Stomach (tissue), 4 donors: ENCODE measurements at regions not wholly inside any gene's neighbourhood (a gene's known extent, or its start where the extent isn't known, plus 50 kb on each side); places are given as distances from the start of the nearest gene placed in this dataset.

ENCODE experiments used
- CTCF ChIP-seq, 7 experiments: fragments of 450-650 bp in 4 of 7; fragments of 200-600 bp in 3 of 7; sonication (generic) in 3 of 7; IDR thresholded peaks; one replicate each; pipeline ENCODE4 v1.5.1; 2016 to 2019; ENCODE audit warnings: antibody characterized with exemption in 7 of 7, control low read depth in 2 of 7, mild to moderate bottlenecking in 1 of 7
- EP300 ChIP-seq: sonication (generic); formaldehyde crosslinking; IDR thresholded peaks from one replicate; pipeline ENCODE4 v1.6.1; 2017; ENCODE audit warnings: antibody characterized with exemption
- POLR2A ChIP-seq, 4 donors: fragments of 450-650 bp; IDR thresholded peaks; one replicate each; pipeline ENCODE4 v1.6.1; 2016; ENCODE audit warnings: antibody characterized with exemption in 4 of 4, control low read depth in 2 of 4, mild to moderate bottlenecking in 1 of 4, moderate library complexity in 1 of 4

- TF ChIP-seq EP300 (no peak), POLR2A (IDR thresholded peaks at IDR 0.05) (no peak), CTCF (IDR thresholded peaks at IDR 0.05) (no peak)
Measured at GRCh38 chr2:129888896-129889295, 90.6 kb upstream of the RAB6C start.
